Superior temporal gyrus (tissue), 1 donor: ENCODE measurements at regions not wholly inside any gene's neighbourhood (a gene's known extent, or its start where the extent isn't known, plus 50 kb on each side); places are given as distances from the start of the nearest gene placed in this dataset.
"Not testable (repeated sequence)": the region's sequence is repeated elsewhere in the genome, so short reads cannot be mapped to it uniquely, and the experiment has no call there.

Experiments
- DNase-seq: peaks from one replicate; pipeline ENCODE4 v3.0.0-alpha.2; 2016; ENCODE audit errors: extremely low spot score

DNA sequence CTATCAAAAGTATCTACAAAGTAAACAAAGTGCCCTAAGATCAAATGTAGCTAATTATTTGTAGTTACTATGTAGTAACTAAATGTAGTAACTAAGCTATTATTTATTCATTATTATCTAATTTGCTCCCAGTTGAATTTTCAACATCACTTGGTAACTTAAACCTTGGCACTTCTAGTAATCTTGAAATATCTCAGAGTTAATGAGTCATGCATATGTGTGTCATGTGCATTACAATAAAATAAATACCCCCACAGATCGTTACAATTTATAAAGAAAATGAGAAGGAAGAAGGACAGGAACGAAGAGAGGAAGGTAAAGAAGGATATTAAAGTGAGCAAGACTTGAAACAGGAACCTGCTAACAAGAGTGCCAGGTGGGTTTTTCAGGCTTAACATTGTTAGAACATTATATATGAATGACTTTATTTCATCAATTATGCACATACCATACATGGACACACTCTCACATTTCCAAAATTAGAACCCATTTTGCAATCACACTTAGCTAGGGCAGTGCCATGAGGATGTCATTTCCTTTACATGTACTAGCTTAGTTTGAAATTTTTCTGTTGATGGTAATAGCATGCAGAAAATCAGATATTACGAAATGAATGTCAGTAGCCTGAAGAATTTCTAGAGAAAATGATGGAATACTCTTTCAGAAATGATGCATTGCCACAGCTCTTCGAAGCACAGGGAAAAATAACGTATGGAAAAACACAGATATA is 1670.4 kb upstream of the AGA start:
- DNase-seq = no peak

DNA sequence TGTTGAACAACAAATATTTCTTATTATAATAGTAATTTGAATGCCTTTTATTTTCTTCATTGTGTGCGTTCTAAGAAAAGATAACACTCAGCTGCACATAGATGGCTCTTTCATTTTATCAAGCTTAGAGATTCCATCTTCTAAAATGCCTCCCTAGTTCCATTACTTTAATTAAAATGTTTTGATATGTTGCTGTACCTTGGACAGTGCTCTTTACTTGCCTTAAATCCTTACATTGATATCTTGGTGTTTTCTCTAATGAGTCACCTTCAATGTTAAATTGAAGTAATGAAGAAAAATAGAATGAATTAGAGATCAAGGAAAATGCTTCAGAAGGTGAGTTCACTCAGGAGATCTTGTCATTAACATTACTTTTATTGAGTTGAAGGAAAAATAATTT is 1672.4 kb upstream of the AGA start:
- no peak for DNase-seq

DNA sequence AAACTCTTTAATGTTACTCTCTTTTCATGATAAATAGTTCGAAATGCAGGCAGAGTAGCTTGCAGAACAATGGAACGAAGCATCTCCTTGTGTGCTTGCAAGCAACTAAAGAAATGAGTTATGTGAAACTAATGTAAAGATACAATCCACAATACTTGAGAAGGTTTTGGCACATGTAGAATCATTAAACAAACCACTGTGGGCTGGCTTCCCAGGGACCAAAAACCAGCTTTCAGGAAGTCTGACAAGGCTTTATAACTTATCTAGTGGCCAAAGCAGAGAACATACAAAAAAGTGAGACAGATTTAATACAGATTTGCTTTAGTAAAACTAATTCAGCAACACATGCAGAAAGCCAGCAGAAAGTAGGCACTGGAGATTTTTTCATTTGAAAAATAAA is 1673.8 kb upstream of the AGA start:
- no peak for DNase-seq

DNA sequence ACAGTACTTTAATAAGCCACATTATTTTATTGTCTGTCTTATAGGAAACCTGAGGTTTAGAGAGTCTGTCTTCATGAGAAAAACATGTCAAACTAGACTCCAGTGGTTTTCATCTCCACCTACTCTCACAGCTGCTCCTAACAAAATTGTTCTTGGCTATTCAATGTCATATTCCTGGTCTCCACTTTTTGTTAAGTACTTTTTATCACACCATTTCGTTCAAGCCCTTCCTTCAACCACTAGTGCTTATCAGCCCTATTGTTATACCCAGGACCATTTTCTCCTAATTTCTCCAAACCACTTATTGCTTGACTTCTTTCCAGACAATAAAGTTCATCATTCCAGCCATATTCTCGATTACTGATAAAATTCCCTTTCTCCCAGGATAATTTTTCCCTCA is 1674.3 kb upstream of the AGA start:
- no peak for DNase-seq

DNA sequence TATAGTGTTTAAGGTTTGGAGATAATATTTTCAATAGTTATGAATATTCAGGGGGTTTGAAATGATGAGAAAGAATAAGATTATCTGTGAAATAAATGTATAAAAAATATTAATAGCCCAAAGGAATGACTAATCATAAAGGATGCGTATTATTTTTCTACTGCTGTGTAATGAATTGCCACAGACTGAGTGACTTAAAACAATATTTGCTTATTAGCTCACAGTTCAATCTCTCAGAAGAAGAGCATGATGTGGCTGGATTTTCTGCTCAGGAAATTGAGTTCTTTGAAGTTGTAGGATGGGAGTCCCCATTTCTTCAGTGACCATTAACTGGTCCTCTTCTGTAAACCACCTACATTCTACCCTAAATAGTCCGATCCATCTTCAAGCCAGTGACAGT is 1680.8 kb upstream of the AGA start:
- no peak for DNase-seq

DNA sequence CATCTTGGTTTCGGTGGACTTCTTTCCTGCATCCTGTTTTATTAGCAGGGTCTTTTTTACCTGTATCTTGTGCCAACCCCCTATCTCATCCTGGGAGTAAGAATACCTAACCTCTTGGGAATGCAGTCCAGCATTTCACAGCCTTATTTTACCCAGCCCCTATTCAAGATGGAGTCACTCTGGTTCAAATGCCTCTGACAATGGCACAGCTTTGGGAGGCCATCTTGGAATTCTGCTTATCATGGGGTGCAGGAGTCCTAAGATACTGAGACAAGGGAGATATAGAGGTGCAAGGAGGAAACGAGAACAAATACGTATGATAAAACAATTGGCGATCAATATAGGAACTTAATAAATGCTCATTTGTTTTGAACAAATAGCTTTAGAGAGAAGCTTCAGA is 1682.2 kb upstream of the AGA start:
- DNase-seq = no peak

DNA sequence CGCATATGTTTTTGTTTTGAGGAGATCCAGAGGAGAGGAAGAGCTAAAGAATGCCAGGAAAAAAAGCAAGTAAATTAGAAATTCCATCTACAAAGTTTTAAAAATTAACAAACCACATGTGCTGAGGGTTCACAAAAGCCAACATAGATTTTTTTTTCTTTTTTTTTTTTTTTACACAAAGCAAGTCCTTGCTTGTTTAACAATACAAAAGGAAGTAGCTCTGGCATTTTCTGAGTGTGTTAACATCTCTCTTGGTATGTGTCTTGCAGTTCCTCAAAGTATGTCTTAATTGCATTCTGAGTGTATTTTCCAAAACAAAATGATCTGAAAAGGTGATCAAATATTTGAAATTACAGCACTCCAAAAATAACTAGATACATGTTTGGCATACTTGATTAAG is 1682.7 kb upstream of the AGA start:
- DNase-seq = no peak

DNA sequence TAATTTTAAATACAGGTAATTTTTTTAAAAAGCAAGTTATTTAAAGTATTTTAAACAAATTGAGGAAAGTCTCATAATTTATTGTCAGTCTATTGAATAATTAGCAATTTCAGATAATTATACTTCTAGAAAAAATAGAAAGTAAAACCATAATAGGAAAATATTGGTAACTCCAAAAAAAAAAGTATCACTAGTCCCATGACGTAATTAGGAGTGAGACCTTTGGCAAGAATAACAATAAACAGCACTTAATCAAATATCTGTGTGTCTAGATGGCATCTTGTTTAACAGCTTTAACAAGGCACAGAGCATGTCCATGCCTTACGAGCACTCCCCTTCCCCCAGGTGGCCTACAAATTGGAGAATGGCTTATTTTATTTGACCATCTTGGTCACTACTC is 1683.6 kb upstream of the AGA start:
- DNase-seq = no peak

DNA sequence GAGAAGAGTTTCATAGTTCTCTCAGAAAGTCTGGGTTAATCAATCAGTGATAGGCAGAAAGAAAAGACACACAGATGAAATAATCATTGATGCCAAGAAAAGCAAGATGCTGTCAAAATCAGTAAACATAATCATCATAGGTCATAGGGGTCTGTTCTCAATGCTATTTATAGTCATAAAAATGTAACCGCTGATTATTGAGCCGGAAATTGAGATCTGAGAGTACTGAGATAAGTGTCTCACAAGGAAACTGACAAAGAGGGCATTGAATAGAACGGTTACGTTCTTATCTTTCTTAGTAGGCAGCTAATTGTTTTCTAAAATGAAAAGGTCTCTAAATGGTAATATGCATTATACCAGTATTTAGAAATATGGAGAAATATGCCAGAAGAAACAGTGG is 1686.1 kb upstream of the AGA start:
- DNase-seq = no peak

DNA sequence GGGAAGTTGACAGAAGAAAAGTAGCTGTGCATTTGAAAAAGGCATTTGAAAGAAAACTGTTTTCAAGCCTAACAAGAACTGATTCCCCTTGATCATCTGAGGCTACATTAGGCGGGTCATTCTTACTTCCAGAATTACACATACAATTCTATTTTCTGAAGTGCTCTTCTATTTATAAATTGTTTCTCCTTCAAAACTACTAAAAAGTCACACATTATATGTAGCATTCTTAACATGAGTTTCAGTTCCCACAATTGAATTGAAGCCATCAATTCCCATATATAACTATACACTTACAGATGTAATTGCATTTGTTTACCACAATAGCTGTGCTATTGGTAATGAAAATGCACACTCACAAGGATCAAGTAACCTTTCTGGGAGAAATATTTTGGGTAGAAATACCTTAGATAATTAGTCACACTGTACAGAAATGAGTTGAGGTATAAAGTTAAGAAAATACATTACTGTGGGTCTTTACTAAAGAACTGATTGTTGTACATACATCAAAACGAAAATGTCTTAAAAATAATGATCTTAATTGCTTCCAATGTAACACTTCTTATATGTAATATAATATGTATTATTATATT is 1688.0 kb upstream of the AGA start:
- no peak for DNase-seq

DNA sequence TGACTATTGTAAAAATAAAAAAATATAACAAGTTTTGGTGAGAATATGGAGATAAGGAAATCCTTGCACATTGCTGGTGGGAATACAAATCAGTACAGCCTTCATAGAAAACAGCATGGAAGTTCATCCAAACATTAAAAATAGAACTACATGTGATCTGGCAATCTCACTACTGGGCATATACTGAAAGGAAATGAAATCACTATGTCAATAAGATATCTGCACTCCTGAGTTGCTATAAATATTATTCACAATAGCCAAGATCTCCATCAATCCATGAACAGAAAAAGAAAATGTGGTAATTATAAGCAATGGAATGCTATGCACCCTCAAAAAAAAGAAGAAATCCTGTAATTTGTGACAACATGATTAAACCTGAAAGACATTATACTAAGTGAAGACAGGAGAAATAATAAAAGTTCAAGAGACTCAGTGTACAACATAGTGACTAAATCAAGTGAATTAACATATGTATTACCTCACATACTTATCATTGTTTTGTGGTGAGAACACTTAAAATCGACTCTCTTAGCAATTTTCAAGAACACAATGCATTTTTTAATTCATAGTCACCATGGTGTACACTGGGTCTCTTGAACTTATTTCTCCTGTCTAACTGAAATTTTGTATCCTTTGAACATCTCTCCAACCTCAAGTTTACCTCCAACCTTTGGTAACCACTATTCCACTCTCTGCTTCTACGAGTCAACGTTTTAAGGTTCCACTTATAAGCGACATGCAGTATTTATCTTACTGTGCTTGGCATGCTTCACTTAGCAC is 1703.7 kb upstream of the AGA start:
- no peak for DNase-seq

DNA sequence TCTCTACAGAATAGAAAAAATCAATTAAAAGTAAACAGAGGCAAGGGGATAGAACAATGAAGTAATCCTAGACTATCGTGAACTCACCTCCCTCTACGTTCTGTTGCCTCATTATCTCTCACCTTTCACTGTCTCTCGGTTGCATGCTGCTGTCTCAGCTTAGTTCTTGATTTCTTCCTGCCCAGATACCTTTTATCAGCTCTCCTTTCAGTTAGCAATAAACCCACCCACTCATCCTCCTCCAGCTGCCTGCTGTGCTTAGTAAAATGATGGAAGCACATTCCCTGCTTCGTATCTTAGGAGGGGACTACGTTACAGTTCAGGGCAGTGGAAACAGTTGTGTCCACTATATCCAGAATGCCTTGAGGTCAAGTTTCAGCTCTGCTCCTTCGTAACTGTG is 1709.5 kb upstream of the AGA start:
- DNase-seq = no peak

DNA sequence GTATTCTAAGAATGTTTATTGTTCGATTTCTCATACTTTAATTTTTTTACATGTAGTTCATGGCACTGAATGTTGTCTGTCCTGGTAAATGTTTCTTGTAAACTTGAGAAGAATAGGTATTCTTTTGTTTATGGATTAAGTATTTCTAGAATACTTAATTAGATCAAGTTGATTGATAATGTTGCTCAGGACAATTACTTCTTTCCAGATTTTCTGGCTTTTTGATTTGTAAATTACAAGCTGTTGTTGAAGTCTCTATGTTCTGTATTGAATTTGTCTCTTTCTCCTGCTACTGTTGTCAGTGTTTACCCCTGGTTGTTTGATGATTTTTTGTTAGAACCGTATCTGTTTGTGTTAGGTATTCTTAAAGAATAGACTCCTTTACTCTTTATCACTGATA is 1720.9 kb upstream of the AGA start:
- no peak for DNase-seq

DNA sequence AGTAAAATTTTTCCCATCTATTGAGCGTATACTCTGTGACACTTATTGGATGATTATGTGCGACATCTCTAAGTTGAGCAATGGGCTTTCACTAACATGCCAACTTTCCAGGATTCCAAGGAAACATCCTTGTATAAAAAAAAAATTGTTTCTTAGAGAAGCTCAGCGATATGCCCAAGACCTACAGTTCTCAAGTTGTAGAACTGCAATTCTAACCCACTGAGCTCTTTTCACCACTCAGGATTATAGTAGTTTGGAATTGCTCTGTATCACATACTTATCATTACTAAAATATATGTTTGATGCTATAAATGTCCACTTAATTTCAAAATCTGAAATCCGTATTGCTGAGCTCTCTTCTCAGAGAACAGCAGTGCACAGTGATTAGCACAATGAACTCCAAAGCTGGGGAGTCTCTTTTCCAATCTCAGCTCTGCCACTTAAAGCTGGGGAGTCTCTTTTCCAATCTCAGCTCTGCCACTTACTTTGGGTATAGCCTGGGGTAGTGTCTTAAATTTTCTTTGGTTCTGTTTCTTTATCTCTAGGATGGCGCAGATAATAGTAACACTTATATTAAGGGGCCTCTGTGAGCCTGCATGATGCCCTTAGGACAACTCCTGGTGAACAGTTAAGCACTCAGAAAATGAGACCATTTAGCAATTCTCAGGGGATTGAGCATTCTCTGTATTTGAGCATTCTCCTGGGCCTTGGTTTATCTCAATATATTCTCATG is 1722.2 kb upstream of the AGA start:
- DNase-seq = no peak

DNA sequence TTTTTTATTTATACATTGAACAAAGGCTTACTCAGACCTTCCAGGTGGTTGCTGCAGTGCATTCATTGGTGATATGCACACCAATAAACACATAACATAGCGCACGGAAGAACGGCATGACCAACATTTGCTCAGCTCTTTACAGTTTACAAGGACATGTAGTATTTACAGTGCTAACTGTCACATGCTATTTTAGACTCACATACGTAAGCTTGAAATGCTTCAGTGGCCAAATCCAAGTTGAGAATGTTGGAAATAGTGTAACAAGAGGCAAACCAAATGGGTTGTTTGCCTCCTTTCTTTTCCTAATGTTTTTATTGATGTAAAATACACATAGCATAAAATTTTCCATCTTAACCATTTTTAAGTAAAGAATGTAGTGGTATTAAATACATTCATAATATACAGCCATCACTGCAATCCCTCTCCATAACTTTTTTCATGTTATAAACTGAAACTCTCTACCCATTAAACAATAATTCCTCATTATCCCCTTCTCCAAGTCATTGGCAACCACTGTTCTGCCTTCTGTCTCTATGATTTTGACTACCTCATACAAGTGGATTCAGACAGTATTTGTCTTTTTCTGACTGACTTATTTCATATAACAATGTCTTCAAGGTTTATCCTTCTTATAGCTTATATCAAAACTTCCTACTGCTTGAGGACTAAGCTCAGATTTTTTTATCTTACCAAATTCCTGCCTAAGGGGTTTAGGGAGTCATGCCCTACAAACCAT is 1722.9 kb upstream of the AGA start:
- DNase-seq = no peak

DNA sequence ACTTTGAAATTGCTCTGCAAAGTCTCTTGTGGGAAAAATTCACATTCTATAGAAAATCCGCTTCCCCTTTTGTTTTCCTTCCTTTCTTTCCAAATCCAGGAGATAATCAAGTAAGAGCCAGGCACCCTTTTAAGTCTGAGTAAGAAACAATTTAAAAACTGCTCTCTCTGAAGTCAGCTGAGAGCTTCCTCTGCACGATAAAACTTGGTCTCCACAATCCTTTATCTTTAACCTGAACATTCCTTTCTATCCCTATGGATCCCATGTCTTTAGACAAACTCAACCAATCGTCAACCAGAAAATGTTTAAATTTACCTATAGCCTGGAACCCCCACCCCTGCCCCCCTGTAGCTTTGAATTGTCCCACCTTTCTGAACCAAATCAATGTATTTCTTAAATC is 1723.6 kb upstream of the AGA start:
- no peak for DNase-seq

DNA sequence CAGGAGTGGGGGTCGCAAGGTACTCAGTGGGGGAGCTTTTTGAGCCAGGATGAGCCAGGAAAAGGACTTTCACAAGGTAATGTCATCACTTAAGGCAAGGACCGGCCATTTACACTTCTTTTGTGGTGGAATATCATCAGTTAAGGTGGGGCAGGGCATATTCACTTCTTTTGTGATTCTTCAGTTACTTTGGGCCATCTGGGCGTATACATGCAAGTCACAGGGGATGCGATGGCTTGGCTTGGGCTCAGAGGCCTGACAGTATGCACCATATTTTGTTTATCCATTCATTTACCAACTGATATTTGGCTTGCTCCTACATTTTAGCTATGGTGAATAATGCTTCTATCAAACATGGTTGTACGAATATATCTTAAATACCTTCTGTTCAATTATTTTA is 1728.1 kb upstream of the AGA start:
- not testable (repeated sequence) for DNase-seq

DNA sequence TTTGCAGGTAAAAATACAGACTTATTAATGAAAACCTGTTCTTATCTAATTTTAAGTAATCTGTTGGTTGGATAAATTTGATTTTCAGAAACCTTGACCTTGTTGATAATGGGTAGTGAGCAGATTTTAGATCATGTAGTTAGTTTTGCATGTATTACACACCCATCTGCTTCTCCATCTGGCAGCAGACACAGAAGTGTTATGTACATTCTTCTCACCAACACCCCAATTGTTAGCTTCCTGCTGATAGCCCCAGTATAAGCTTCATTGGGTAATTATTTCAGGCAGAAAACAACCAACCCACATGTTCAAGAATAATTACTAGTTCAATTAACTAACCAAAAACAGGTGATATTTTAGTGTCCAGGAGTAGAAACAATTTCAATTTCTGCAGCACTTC is 1740.5 kb upstream of the AGA start:
- no peak for DNase-seq

DNA sequence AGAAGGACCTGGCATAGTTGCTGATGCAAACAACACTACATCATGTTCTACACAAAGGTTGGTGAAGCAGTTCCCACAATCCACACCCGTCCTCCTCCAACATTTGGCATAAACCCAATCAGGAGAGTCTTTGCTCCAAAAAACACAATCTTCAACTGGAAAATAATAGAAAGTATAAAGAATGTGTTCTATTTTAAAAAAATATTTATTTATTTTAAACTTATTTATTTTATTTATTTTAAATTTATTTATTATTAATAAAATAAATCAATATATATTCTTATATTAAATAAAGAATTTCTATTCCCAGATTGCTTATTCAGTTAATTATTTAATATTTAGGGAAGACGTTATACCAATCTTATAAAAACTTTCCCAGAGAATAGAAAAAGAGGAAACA is 1753.7 kb upstream of the AGA start:
- DNase-seq = no peak

DNA sequence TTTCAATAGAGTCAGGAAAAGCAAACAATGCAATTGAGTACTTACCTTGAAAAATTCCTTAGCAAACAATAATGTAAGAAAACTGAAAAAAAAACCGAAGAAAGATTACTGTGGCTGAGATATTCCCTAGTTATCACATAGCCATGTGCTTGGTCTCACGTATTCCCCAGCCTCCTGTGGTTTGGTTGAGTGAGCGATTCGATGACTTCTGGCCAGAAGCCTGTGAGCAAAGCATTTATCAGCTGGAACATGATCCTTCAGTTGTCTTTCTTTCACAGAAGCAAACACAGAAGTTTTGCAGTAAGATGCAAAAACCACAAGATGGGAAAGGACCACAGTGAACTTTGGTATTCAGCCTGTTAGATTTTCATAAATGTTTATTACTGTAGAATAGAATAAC is 1754.3 kb upstream of the AGA start:
- no peak for DNase-seq

DNA sequence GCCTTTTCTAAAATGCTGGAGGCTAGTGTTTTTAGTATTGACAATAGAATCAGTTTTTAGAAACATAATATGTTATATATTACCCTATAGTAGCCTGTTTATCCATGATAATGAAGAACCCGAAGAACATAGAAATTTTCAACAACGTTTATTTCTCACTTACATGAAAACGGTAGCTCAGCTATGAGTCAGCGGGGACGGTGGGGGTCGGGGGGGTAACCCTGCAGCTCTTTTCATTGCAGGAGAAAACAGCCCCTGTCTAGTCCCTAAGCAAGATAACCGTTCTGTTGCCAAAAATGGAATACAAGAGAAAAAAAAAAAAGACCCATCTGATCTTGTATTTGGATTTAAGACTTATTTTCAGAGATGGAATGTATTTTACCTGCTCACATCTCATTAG is 1758.4 kb upstream of the AGA start:
- no peak for DNase-seq

DNA sequence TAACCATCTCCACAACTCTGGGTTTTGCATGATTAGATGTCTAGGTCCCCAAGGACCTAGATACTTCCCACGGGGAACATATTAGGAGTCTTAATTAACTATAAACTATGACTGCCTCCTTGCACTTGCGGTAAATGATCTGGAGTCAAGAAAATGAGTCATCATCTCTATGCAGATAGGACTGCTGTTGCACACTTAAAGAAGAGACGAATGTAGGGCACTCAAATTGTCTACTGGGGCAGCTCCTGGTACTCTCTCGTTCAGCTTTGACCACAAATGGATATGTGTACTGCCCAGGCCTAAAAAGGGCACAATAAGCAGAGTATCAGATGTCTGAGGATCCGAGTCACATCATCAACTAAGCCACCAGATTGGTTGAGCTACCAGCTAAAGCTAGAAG is 1783.4 kb upstream of the AGA start:
- no peak for DNase-seq
